Activated T-cell treated with anti-CD3 and anti-CD28 coated beads, Interleukin-2, amount 50 U/mL, for 4 hours (primary cell): ENCODE measurements at regions not wholly inside any gene's neighbourhood (a gene's known extent, or its start where the extent isn't known, plus 50 kb on each side); places are given as distances from the start of the nearest gene placed in this dataset.

Experiments used
- ATAC-seq, 2 donors: fragments of 200-7000 bp; cut with Tn5 transposase; one replicate each; pipeline ENCODE4 v1.10.0; 2021
- DNase-seq: peaks from one replicate; pipeline ENCODE4 v3.0.0-alpha.2; 2020
- H3K27me3 Mint-ChIP-seq: one replicate; pipeline ENCODE4 v1.8.0; 2021; ENCODE audit warnings: low read depth, mixed read lengths
- H3K36me3 Mint-ChIP-seq: one replicate; pipeline ENCODE4 v1.8.0; 2022; ENCODE audit warnings: mixed read lengths; ENCODE audit not compliant: insufficient read depth
- H3K4me1 Mint-ChIP-seq: one replicate; pipeline ENCODE4 v1.8.0; 2021; ENCODE audit warnings: low read depth, mixed read lengths
- H3K4me3 Mint-ChIP-seq: one replicate; pipeline ENCODE4 v1.8.0; 2021; ENCODE audit warnings: mild to moderate bottlenecking, moderate library complexity, mixed read lengths
- H3K9me3 Mint-ChIP-seq: one replicate; pipeline ENCODE4 v1.8.0; 2021; ENCODE audit warnings: mixed read lengths

DNA sequence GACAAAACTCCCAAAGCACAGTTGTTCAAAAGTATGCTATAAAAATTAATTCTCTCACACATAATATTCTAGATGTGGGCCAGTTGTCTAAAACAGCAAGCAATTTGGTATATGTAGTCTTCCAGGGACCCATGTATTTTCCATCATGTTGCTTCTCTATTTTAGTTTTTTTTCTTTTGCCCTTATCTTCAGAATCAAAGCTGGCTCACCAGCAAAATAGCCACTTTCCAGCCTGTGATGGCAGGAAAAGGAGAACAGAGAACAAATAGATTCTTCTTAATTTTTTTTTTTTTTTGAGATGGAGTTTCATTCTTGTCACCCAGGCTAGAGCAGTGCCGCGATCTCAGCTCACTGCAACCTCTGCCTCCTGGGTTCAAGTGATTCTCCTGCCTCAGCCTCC is 680.8 kb upstream of the TENM3 start:
- peaks cover 11% of the 10 kb centered on the region for H3K9me3 Mint-ChIP-seq
- H3K27me3 Mint-ChIP-seq: no peaks in the 10 kb centered on the region
- H3K4me1 Mint-ChIP-seq: no peaks in the 10 kb centered on the region
- H3K36me3 Mint-ChIP-seq: no peaks in the 10 kb centered on the region
- H3K4me3 Mint-ChIP-seq: no peak overlapping the region
- no peak for ATAC-seq
- no peak for DNase-seq

DNA sequence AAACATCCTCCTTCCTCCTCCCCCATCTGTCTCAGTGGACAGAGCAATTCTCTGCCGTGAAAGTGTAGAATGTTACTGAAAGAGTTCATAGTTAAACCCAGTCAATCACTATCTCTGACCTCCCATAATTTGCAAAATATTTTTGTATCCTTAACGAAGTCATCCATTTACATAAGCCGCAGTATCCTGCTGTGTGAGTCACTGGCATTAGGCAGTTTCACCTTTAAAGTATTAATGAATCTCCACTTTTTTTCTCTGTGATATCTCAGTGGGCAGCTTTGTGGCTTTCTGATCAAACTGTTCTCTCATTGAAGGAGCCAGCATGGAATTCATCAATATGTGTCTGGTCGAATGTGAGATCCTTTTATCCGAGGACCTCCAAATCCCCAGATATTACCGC is 678.6 kb upstream of the TENM3 start:
- no peaks in the 10 kb centered on the region for H3K36me3 Mint-ChIP-seq

DNA sequence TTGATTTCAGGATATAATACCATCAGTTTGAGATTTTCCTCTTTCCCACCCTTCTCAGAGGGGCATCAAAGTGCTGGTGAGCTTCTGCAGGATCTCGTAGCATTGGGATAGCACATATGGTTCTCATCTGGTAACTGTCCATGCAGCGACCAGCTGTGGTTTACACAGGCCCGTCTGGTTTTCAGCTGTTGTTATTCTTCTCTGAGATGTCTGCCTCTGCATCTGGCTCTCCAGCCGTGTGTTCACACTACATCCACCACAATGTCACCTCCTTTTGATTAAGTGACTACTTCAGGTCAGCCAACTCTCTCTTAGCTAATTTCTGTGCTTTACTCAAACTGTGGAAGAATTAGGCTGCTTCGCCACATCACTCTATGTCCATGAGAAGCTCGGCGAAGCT is 676.7 kb upstream of the TENM3 start:
- Mint-ChIP-seq H3K9me3 (peaks cover 7% of the 10 kb centered on the region), H3K4me3 (no peak overlapping the region), H3K27me3 (no peaks in the 10 kb centered on the region), H3K36me3 (no peaks in the 10 kb centered on the region), H3K4me1 (no peaks in the 10 kb centered on the region)
- ATAC-seq (no peak), DNase-seq (no peak)

More for the DNA sequence above, 678.6 kb upstream of the TENM3 start:
- Mint-ChIP-seq H3K9me3 (peaks cover 11% of the 10 kb centered on the region), H3K4me3 (no peak overlapping the region), H3K27me3 (no peaks in the 10 kb centered on the region), H3K4me1 (no peaks in the 10 kb centered on the region)
- ATAC-seq: no peak
- DNase-seq: no peak

DNA sequence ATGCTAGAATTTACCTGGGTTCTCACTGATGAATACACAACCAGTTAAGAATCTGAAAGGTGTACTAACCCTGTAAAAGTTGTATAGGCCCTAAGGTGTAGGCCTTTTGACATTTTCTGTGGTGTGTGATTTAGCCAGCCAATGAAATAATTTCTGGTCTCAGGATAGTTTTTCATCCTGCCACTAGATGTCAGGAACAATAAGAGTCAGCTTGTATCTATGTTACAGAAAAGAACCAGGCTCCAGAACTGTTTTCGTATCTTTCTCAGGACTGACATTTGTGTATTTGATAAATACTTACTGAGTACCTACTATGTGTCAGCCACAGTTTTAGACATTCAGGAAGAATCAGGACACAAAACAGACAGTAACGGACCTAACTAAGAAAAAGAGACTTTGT is 673.6 kb upstream of the TENM3 start:
- Mint-ChIP-seq H3K4me3 (no peak overlapping the region), H3K9me3 (peaks cover 2% of the 10 kb centered on the region), H3K4me1 (no peaks in the 10 kb centered on the region), H3K36me3 (no peaks in the 10 kb centered on the region), H3K27me3 (no peaks in the 10 kb centered on the region)
- no peak for DNase-seq
- no peak for ATAC-seq

DNA sequence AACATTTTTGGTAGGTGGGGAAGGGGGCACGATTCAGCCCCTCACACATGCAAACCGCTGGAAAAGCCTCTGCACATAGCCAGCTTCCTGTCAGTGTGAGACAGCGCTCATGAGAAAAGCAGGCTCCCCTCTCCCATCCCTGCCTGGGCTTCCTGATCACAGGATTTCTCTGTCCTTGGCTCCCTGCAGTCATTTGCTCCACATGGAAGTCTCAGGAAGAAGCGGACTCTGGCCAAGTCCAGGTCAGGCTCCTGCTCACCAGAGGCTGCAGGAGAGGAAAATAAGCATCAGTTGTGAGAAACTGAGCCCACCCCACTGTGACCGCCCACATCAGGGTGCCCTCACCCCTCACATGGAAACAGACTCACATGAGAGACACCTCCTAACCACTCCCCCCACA is 664.3 kb upstream of the TENM3 start:
- H3K9me3 Mint-ChIP-seq: peaks cover 13% of the 10 kb centered on the region
- ATAC-seq (no peak), DNase-seq (no peak)
- H3K4me1 Mint-ChIP-seq: no peaks in the 10 kb centered on the region
- H3K27me3 Mint-ChIP-seq: no peaks in the 10 kb centered on the region
- H3K36me3 Mint-ChIP-seq: no peaks in the 10 kb centered on the region
- no peak overlapping the region for H3K4me3 Mint-ChIP-seq

DNA sequence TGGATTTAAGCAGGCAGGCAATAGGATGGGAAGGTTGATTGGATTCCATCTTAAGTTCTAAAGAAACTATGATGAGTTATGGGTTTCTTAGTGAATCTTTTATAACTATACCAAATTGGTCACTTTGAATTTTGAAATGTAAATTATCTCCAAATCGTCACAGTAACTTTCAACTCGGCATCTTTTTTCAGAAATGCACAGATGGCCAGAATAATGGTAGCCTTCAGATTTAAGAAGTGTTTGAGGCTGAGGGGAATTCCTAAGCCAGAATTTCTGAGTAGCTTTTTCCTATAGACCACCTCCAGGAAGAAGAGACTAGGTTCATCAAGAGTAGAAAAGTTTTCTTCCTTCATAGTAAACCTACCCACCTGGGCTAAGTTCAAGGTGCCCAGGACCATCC is 663.7 kb upstream of the TENM3 start:
- DNase-seq: no peak
- peaks cover 13% of the 10 kb centered on the region for H3K9me3 Mint-ChIP-seq
- no peaks in the 10 kb centered on the region for H3K4me1 Mint-ChIP-seq
- no peak overlapping the region for H3K4me3 Mint-ChIP-seq
- no peaks in the 10 kb centered on the region for H3K36me3 Mint-ChIP-seq
- ATAC-seq: no peak
- no peaks in the 10 kb centered on the region for H3K27me3 Mint-ChIP-seq

DNA sequence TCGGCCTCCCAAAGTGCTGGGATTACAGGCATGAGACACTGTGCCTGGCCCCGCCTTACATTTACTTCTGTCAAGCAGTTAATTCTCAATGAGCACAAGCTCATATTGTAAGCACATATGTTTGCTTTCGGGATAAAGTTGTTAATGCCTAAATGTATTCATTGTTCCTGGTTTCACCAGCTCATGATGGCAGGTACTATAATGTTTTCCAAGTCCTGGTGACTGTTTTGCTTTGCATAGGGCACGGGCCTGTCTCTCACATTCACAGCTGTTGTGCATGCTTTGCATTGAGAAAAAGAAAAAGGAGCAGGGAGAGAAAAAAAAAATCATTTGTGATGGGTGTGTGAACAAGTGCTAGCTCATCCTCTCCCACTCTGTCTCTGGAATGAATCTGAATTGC is 661.2 kb upstream of the TENM3 start:
- H3K4me3 Mint-ChIP-seq: no peak overlapping the region
- no peaks in the 10 kb centered on the region for H3K27me3 Mint-ChIP-seq
- DNase-seq (no peak), ATAC-seq (no peak)
- H3K36me3 Mint-ChIP-seq: no peaks in the 10 kb centered on the region
- peaks cover 13% of the 10 kb centered on the region for H3K9me3 Mint-ChIP-seq
- H3K4me1 Mint-ChIP-seq: no peaks in the 10 kb centered on the region

DNA sequence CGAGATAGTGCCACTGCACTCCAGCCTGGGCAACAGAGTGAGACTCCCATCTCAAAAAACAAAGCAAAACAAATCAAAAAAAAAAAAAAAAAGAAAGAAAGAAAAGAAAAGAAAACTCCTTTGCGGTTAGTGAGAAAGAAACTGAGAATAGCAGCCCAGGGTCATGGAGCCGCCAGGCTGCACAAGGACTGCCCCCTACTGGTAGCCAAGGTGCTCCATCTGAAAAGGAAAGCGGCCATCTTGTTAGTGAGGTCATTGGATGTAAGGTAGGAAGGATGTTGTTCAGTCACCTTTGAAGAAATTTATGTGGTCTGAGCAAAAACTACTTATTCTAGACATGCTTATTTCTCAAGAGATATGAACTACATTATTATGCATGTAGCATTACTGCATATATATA is 660.6 kb upstream of the TENM3 start:
- ATAC-seq: no peak
- DNase-seq: no peak
- Mint-ChIP-seq H3K36me3 (no peaks in the 10 kb centered on the region), H3K4me1 (no peaks in the 10 kb centered on the region), H3K27me3 (no peaks in the 10 kb centered on the region), H3K9me3 (peaks cover 10% of the 10 kb centered on the region), H3K4me3 (no peak overlapping the region)

DNA sequence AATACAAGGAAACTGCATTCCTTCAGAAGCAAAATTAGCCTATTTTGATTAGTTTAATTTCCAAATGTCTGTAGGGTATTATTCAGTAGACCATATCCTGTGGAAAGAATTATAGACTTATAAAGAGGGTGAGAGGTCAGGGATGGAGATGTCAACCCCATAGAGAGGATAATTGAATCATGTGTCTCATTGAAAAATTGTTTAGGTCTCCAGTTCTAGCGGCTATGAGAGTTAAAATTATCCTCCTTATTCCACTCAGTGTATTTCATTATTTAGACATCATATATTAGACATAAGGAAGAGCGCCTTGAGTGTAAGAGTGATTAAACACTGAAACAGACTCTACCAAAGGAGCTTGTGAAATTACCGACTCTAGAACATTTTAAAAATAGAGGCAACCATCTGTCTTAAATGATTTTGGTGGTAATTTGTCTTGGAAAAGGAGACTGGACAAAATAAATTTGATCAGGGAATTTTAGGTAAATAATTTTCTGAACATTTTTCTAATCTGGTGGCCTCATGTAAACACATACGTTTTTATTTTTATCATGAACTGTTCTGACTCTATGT is 654.4 kb upstream of the TENM3 start:
- no peak for DNase-seq
- peaks cover 4% of the 10 kb centered on the region for H3K9me3 Mint-ChIP-seq
- no peak overlapping the region for H3K4me3 Mint-ChIP-seq
- H3K36me3 Mint-ChIP-seq: no peaks in the 10 kb centered on the region
- H3K27me3 Mint-ChIP-seq: no peaks in the 10 kb centered on the region
- ATAC-seq: no peak
- no peaks in the 10 kb centered on the region for H3K4me1 Mint-ChIP-seq

DNA sequence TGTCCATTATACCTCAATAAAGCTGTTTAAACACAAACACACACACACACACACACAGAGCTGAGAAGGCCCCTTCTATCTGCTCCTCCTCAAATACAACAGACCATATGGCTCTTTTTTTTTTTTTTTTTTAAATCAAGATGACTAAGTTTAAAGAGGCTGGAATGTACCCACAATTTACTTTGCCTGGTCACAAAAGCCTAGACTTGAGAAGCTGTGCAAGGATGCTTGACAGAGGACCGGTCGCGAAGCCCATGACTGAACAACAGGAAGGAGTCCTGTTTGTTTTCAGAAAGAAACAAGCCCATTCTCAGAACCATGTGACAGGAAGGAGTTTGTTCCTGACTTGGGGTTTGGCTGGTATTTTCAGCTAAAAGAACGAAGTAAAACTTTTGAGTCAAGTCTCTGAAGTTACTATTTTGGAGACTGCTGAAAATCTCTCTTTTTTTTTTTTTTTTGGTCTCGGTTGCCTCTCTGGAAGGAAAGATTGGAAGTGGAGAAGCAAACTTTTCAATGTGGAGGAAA is 650.9 kb upstream of the TENM3 start:
- H3K36me3 Mint-ChIP-seq: no peaks in the 10 kb centered on the region
- no peak for DNase-seq
- no peak for ATAC-seq
- H3K4me1 Mint-ChIP-seq: no peaks in the 10 kb centered on the region
- H3K4me3 Mint-ChIP-seq: no peak overlapping the region
- peaks cover 10% of the 10 kb centered on the region for H3K9me3 Mint-ChIP-seq
- no peaks in the 10 kb centered on the region for H3K27me3 Mint-ChIP-seq

DNA sequence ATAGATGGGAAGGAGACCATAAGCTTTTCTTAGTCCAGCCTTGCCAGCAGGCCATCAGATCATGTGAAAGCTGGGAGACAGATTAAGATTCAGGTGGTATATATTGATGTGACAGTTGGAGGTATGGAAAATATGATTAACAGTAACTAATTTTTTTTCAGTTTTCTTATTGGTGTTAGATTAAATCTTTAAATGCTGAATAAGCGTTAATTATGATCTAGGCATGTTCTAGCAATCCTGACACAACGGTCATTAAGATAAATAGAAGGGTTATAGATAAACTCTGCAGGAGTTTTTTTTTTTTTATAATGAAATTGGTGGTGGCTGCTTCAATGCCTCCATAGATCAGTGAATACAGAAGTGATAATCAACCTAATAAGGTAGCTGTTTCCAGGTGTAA is 649.5 kb upstream of the TENM3 start:
- no peaks in the 10 kb centered on the region for H3K27me3 Mint-ChIP-seq
- no peak overlapping the region for H3K4me3 Mint-ChIP-seq
- H3K4me1 Mint-ChIP-seq: no peaks in the 10 kb centered on the region
- H3K9me3 Mint-ChIP-seq: peaks cover 6% of the 10 kb centered on the region
- no peaks in the 10 kb centered on the region for H3K36me3 Mint-ChIP-seq
- no peak for ATAC-seq
- DNase-seq: no peak

DNA sequence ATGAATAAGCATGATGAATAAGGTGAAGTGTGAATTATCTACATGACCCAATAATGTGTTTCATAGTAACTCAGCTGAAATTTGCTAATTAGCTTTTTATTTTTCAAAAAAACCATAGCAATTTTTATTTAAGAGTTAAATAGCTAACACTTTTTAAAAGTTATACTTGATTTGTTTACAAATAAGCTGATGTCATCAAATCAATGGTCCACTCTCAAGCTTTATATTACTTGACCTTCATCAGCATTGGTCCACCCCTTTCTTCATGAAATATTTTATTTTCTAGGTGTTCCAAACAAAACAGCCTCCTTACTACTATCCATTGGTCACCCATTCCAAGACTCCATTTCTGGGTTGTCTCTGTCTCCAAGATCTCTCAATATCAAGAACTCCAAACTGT is 649.0 kb upstream of the TENM3 start:
- Mint-ChIP-seq H3K9me3 (peaks cover 6% of the 10 kb centered on the region), H3K27me3 (no peaks in the 10 kb centered on the region), H3K4me1 (no peaks in the 10 kb centered on the region), H3K4me3 (no peak overlapping the region), H3K36me3 (no peaks in the 10 kb centered on the region)
- DNase-seq (no peak), ATAC-seq (no peak)

DNA sequence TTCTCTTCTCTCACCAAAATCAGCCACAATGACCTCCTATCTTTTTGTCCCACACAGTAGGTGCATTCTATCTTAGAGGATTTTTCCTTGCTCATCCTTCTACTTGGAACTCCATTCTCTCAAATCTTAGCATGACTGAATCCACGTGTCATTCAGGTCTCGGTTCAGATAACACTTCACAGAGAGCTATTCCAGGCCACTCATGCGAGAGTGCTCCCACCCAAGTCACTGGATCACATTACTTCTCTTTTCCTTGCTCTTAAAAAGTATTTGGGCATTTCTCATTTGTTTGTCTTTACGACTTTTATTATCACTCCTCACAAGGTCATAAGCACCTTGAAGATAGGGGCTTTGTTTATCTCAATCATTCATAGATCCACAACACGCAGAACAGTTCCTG is 647.5 kb upstream of the TENM3 start:
- Mint-ChIP-seq H3K9me3 (peaks cover 6% of the 10 kb centered on the region), H3K36me3 (no peaks in the 10 kb centered on the region), H3K27me3 (no peaks in the 10 kb centered on the region), H3K4me3 (no peak overlapping the region), H3K4me1 (no peaks in the 10 kb centered on the region)
- no peak for DNase-seq
- ATAC-seq: no peak

DNA sequence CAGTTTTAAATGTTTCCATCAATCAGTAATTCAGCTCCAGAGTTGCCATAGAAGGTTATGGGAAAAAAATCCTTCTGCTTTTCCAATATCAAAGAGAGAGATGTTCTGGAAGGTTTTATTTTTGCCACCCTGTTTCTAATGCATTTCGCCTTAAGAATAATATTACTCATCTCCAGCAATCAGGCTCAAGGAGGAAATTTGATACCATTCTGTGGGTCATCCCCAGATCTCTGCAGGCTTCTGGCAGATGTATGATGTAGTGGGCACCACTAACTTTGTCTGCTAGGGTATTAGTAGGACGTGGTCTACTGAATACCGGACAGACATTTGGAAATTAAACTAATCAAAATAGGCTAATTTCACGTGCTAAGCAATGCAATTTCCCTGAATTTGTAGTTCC is 645.4 kb upstream of the TENM3 start:
- Mint-ChIP-seq H3K4me1 (no peaks in the 10 kb centered on the region), H3K36me3 (no peaks in the 10 kb centered on the region), H3K9me3 (peaks cover 6% of the 10 kb centered on the region), H3K27me3 (no peaks in the 10 kb centered on the region), H3K4me3 (no peak overlapping the region)
- no peak for ATAC-seq
- no peak for DNase-seq

DNA sequence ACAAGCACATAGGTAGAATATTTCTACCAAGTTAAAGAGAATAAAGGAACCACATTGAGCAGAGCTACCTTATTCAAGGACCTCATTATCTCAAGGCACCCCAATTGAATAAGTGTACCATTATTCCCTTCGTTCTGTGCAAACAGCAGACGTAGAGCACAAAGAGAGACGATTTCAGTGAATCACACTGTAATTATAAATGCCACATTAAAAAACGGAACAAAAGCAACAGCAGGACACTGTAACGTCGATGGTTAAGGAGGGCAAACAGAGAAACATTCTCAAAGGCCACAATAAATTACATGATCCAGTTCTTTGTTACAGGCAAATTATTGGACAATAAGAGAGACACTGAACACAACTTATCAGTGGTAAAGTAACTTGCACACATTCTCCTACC is 644.1 kb upstream of the TENM3 start:
- DNase-seq (no peak), ATAC-seq (no peak)
- H3K9me3 Mint-ChIP-seq: peaks cover 6% of the 10 kb centered on the region
- H3K4me3 Mint-ChIP-seq: no peak overlapping the region
- no peaks in the 10 kb centered on the region for H3K27me3 Mint-ChIP-seq
- H3K36me3 Mint-ChIP-seq: no peaks in the 10 kb centered on the region
- H3K4me1 Mint-ChIP-seq: no peaks in the 10 kb centered on the region

DNA sequence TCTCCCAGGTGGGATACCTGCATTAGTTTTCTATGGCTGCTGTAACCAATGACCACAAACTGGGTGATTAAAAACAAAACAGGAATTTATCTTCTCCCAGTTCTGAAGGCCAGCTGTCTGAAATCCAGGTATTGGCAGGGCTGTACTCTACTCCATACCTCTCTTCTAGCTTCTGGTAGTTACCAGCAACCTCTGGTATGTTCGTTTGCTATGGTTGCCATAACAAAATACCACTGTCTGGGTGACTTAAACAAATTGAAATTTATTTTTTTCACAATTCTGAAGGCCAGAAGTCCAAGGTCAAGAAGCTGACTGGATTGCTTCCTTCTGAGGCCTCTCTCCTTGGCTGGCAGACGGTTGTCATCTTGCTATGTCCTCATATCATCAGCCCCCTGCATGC is 642.1 kb upstream of the TENM3 start:
- H3K9me3 Mint-ChIP-seq: no peaks in the 10 kb centered on the region
- ATAC-seq: no peak
- DNase-seq: no peak
- H3K27me3 Mint-ChIP-seq: no peaks in the 10 kb centered on the region
- no peak overlapping the region for H3K4me3 Mint-ChIP-seq
- H3K36me3 Mint-ChIP-seq: no peaks in the 10 kb centered on the region
- no peaks in the 10 kb centered on the region for H3K4me1 Mint-ChIP-seq
